Endothelial cell of umbilical vein (primary cell): ENCODE measurements at regions not wholly inside any gene's neighbourhood (a gene's known extent, or its start where the extent isn't known, plus 50 kb on each side); places are given as distances from the start of the nearest gene placed in this dataset.

ENCODE experiments used
- BruUV-seq: library from RNA; stranded (reverse); fragments of 400-500 nt; replicated peaks from 2 replicates; lab custom pipeline; 2021; lab: Mats Ljungman, UMichigan
- CTCF ChIA-PET: fragments of 300-600, 350-600 bp; sonication (Branson Sonifier 250); formaldehyde crosslinking; loops from one replicate; lab custom pipeline; 2021; ENCODE audit warnings: antibody characterized with exemption, inconsistent platforms; lab: Charles Lee
- POLR2A ChIA-PET: fragments of 300-600, 350-600 bp; sonication (Branson Sonifier 250); formaldehyde crosslinking; loops from one replicate; lab custom pipeline; 2021; ENCODE audit warnings: antibody characterized with exemption, inconsistent platforms; lab: Charles Lee
- DNase-seq: peaks from one replicate; pipeline ENCODE4 v3.0.0-alpha.2; 2011; ENCODE audit warnings: low read depth, low spot score
- FAIRE-seq: peaks from 2 replicates; lab custom pipeline; 2011; peaks lifted over from hg19 to GRCh38; lab: Jason Lieb, UNC
- H2AFZ ChIP-seq: 2 replicates; pipeline ENCODE4 v1.6.0; 2012; ENCODE audit warnings: low read depth, low read length, control low read depth, inconsistent platforms
- H3K27ac ChIP-seq: 2 replicates; pipeline ENCODE4 v1.5.1; 2011; ENCODE audit warnings: low read depth, mild to moderate bottlenecking, control low read depth, low read length, moderate library complexity; ENCODE audit not compliant: insufficient read depth
- H3K27me3 ChIP-seq, 2 experiments: 2 replicates each; pipeline versions ENCODE4 v1.6.0 to v1.6.1; 2011; ENCODE audit warnings: low read length in 2 of 2, mixed read lengths in 1 of 2; ENCODE audit not compliant: control insufficient read depth in 2 of 2, insufficient read depth in 2 of 2
- H3K36me3 ChIP-seq, 2 experiments: 2 replicates in 1 of 2; 3 replicates in 1 of 2; pipeline ENCODE4 v1.5.1; 2011; ENCODE audit warnings: low read length in 2 of 2, mild to moderate bottlenecking in 1 of 2, moderate library complexity in 1 of 2; ENCODE audit not compliant: control insufficient read depth in 2 of 2, insufficient read depth in 2 of 2; ENCODE audit errors: extremely low read depth in 1 of 2
- H3K4me1 ChIP-seq: 3 replicates; pipeline ENCODE4 v1.5.1; 2011; ENCODE audit warnings: mild to moderate bottlenecking, low read length; ENCODE audit not compliant: control insufficient read depth, insufficient read depth; ENCODE audit errors: extremely low read depth
- H3K4me2 ChIP-seq: 2 replicates; pipeline ENCODE4 v1.6.1; 2011; ENCODE audit warnings: low read length, control low read depth, mixed read lengths; ENCODE audit not compliant: insufficient read depth
- H3K4me3 ChIP-seq, 3 experiments: fragments of 200-600 bp in 1 of 3; sonication (generic), shearing (Covaris generic) in 1 of 3; replicated peaks in 1 of 3; 2 replicates each; pipeline ENCODE4 v1.5.1; 2011 to 2016; ENCODE audit warnings: control low read depth in 3 of 3, low read length in 3 of 3, mild to moderate bottlenecking in 2 of 3, inconsistent platforms in 1 of 3, low read depth in 1 of 3, moderate library complexity in 1 of 3; ENCODE audit not compliant: insufficient read depth in 1 of 3
- H3K79me2 ChIP-seq: 2 replicates; pipeline ENCODE4 v1.6.0; 2012; ENCODE audit warnings: low read length, inconsistent platforms; ENCODE audit not compliant: control insufficient read depth, insufficient read depth
- H3K9ac ChIP-seq: replicated peaks from 2 replicates; pipeline ENCODE3; 2011; ENCODE audit warnings: low read length, control low read depth; ENCODE audit not compliant: insufficient read depth; ENCODE audit errors: extremely low read depth
- H3K9me1 ChIP-seq: replicated peaks from 3 replicates; pipeline ENCODE4 v1.6.0; 2011; ENCODE audit warnings: mild to moderate bottlenecking, low read length; ENCODE audit not compliant: control insufficient read depth, insufficient read depth; ENCODE audit errors: extremely low read depth
- H3K9me3 ChIP-seq: replicated peaks from 2 replicates; pipeline ENCODE4 v1.5.1; 2012; ENCODE audit warnings: low read length, inconsistent platforms; ENCODE audit not compliant: control insufficient read depth, insufficient read depth
- H4K20me1 ChIP-seq: replicated peaks from 2 replicates; pipeline ENCODE3; 2011; ENCODE audit warnings: mild to moderate bottlenecking, low read length; ENCODE audit not compliant: control insufficient read depth, insufficient read depth; ENCODE audit errors: extremely low read depth
- CTCF ChIP-seq, 2 donors: IDR thresholded peaks; 1 replicate in 1 of 2; 2 replicates in 1 of 2; pipeline ENCODE4 v1.5.1; 2011; ENCODE audit warnings: low read length in 2 of 2, mild to moderate bottlenecking in 2 of 2, moderate library complexity in 2 of 2, control low read depth in 1 of 2, inconsistent platforms in 1 of 2, low read depth in 1 of 2; ENCODE audit not compliant: insufficient read depth in 1 of 2; ENCODE audit errors: extremely low read depth in 1 of 2
- EZH2 ChIP-seq: IDR thresholded peaks from 2 replicates; pipeline ENCODE4 v1.6.1; 2012; ENCODE audit warnings: borderline replicate concordance, low read depth, mild to moderate bottlenecking, moderate library complexity, low read length, inconsistent platforms; ENCODE audit not compliant: severe bottlenecking
- FOS ChIP-seq: IDR thresholded peaks from 2 replicates; pipeline ENCODE4 v1.6.1; 2011; ENCODE audit warnings: mild to moderate bottlenecking, low read length, moderate library complexity, borderline replicate concordance; ENCODE audit not compliant: insufficient read depth
- GATA2 ChIP-seq: IDR thresholded peaks from 2 replicates; pipeline ENCODE4 v1.7.0; 2011; ENCODE audit warnings: low read depth, mild to moderate bottlenecking, moderate library complexity, mixed read lengths, low read length; ENCODE audit not compliant: insufficient read length, insufficient read depth
- JUN ChIP-seq: IDR thresholded peaks from 2 replicates; pipeline ENCODE4 v1.6.1; 2011; ENCODE audit warnings: borderline replicate concordance, low read depth; ENCODE audit not compliant: insufficient read length, insufficient read depth
- MAX ChIP-seq: IDR thresholded peaks from 2 replicates; pipeline ENCODE4 v1.6.1; 2011; ENCODE audit not compliant: insufficient read depth, insufficient read length
- MYC ChIP-seq: IDR thresholded peaks from one replicate; pipeline ENCODE4 v1.6.1; 2011; ENCODE audit warnings: mild to moderate bottlenecking, low read depth, low read length
- POLR2A ChIP-seq: IDR thresholded peaks from 2 replicates; pipeline ENCODE4 v1.6.1; 2012; ENCODE audit warnings: low read depth, mild to moderate bottlenecking, control low read depth, low read length
- POLR2AphosphoS5 ChIP-seq: IDR thresholded peaks from 2 replicates; pipeline ENCODE4 v1.6.1; 2012; ENCODE audit warnings: low read depth, mild to moderate bottlenecking, control low read depth, low read length, moderate library complexity; ENCODE audit not compliant: insufficient read depth
- dilution Hi-C: fragments of 300-500 bp; cut with MboI; formaldehyde crosslinking; loops from one replicate; pipeline ENCODE4 v1.15.0; 2019; ENCODE audit warnings: low sequenced_read_pairs; ENCODE audit not compliant: extremely low pct_ligation_motif_present
- intact Hi-C: fragments of 100-400 bp; cut with micrococcal nuclease; formaldehyde crosslinking; loops from one replicate; pipeline ENCODE4 v1.10.0; 2022

- H3K27ac ChIP-seq: no peak overlapping the region
- no TSS peak for BruUV-seq
- FAIRE-seq: no peak
- no peak for DNase-seq
- intact Hi-C loops (no loop called here), dilution Hi-C loops (no loop called here)
- ChIA-PET CTCF (no interaction called here), POLR2A (no interaction called here)
- H3K79me2 ChIP-seq: no peaks in the 10 kb centered on the region
- H3K4me3 ChIP-seq: no peak overlapping the region
- H3K4me1 ChIP-seq: no peaks in the 10 kb centered on the region
- no peaks in the 10 kb centered on the region for H3K9me1 ChIP-seq
- H3K27me3 ChIP-seq: no peaks in the 10 kb centered on the region
- no peak overlapping the region for H2AFZ ChIP-seq
- no peaks in the 10 kb centered on the region for H3K36me3 ChIP-seq
- H3K9me3 ChIP-seq: peaks cover 2% of the 10 kb centered on the region
- no peak overlapping the region for H3K4me2 ChIP-seq
- no peak overlapping the region for H3K9ac ChIP-seq
- H4K20me1 ChIP-seq: no peaks in the 10 kb centered on the region
- TF ChIP-seq JUN (no peak), CTCF (IDR thresholded peaks at IDR 0.05; ENCODE audit: extremely low read depth in 1 of 2, insufficient read depth in 1 of 2, low read depth in 1 of 2, low read length in 2 of 2) (no peak), POLR2AphosphoS5 (no peak), EZH2 (no peak), GATA2 (no peak), FOS (no peak), MAX (no peak), MYC (no peak), POLR2A (no peak)
Measured at GRCh38 chr15:93378558-93378957, 289.5 kb upstream of the RGMA start.
